ENCODE measurements at regions not wholly inside any gene's neighbourhood (a gene's known extent, or its start where the extent isn't known, plus 50 kb on each side); places are given as distances from the start of the nearest gene placed in this dataset.

DNA sequence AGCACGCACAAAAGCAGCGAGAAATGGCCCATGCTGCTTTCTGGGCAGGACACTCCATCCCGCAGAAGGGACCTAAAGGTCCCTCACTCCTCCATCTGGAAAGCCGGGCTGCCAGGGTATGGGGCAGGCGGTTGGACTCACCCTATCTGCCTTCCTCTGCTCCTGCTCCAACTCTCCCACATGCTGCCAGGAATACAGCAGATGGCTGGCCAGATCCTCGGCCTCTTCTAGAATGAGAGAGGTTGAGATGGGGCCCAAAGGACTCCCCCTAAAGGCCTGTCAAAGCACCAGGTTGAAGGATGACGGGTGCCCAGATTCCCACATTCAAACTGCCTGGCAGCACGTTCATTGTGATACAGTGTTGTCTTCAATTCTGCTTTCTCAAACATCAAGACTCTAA, 85.1 kb upstream of the C2CD4B start:
- TF ChIP-seq CTCF (conservative IDR thresholded peaks at IDR 0.05; ENCODE audit: low read depth, low read length) (no peak), EZH2 (IDR thresholded peaks at IDR 0.05; ENCODE audit: borderline replicate concordance, low read depth, low read length, poor library complexity, severe bottlenecking) (no peak)

Measured in A673 (cell line).